Stomach (tissue), 4 donors: ENCODE measurements at regions not wholly inside any gene's neighbourhood (a gene's known extent, or its start where the extent isn't known, plus 50 kb on each side); places are given as distances from the start of the nearest gene placed in this dataset.

ENCODE experiments used
- EP300 ChIP-seq: sonication (generic); formaldehyde crosslinking; IDR thresholded peaks from one replicate; pipeline ENCODE4 v1.6.1; 2017; ENCODE audit warnings: antibody characterized with exemption
- POLR2AphosphoS5 ChIP-seq, 3 donors: sonication (generic); formaldehyde crosslinking; IDR thresholded peaks; one replicate each; pipeline ENCODE4 v1.6.1; 2016; ENCODE audit warnings: antibody characterized with exemption in 3 of 3
- TF ChIP-seq, protein P1 (sequence below), 7 experiments: fragments of 450-650 bp in 4 of 7; fragments of 200-600 bp in 3 of 7; sonication (generic) in 3 of 7; IDR thresholded peaks; one replicate each; pipeline ENCODE4 v1.5.1; 2016 to 2019; ENCODE audit warnings: antibody characterized with exemption in 7 of 7, control low read depth in 2 of 7, mild to moderate bottlenecking in 1 of 7

GRCh38 chr3:163266731-163267130, 1770.1 kb downstream of the OTOL1 start:
- TF ChIP-seq EP300 = no peak
- TF ChIP-seq, protein P1, sequence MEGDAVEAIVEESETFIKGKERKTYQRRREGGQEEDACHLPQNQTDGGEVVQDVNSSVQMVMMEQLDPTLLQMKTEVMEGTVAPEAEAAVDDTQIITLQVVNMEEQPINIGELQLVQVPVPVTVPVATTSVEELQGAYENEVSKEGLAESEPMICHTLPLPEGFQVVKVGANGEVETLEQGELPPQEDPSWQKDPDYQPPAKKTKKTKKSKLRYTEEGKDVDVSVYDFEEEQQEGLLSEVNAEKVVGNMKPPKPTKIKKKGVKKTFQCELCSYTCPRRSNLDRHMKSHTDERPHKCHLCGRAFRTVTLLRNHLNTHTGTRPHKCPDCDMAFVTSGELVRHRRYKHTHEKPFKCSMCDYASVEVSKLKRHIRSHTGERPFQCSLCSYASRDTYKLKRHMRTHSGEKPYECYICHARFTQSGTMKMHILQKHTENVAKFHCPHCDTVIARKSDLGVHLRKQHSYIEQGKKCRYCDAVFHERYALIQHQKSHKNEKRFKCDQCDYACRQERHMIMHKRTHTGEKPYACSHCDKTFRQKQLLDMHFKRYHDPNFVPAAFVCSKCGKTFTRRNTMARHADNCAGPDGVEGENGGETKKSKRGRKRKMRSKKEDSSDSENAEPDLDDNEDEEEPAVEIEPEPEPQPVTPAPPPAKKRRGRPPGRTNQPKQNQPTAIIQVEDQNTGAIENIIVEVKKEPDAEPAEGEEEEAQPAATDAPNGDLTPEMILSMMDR (IDR thresholded peaks at IDR 0.05) = no peak
- TF ChIP-seq POLR2AphosphoS5 (IDR thresholded peaks at IDR 0.05) = no peak
